ENCODE measurements at regions not wholly inside any gene's neighbourhood (a gene's known extent, or its start where the extent isn't known, plus 50 kb on each side); places are given as distances from the start of the nearest gene placed in this dataset.

- TF ChIP-seq CTCF (IDR thresholded peaks at IDR 0.05) (no peak), POLR2AphosphoS5 (IDR thresholded peaks at IDR 0.05) (no peak), POLR2A (IDR thresholded peaks at IDR 0.05) (no peak), EP300 (IDR thresholded peaks at IDR 0.05) (no peak)
These were observed 208.4 kb downstream of the CENPW start for GRCh38 chr6:126548300-126548699.
